Amniotic stem cell (primary cell): ENCODE measurements at regions not wholly inside any gene's neighbourhood (a gene's known extent, or its start where the extent isn't known, plus 50 kb on each side); places are given as distances from the start of the nearest gene placed in this dataset.

Experiments used
- DNase-seq: peaks from one replicate; lab custom pipeline; 2025; lab: John Stamatoyannopoulos, UW

GRCh38 chr13:40146611-40147117, 491.2 kb downstream of the COG6 start:
- no peak for DNase-seq

- no peak for DNase-seq
These were observed 492.6 kb downstream of the COG6 start for GRCh38 chr13:40148101-40148500.

DNA sequence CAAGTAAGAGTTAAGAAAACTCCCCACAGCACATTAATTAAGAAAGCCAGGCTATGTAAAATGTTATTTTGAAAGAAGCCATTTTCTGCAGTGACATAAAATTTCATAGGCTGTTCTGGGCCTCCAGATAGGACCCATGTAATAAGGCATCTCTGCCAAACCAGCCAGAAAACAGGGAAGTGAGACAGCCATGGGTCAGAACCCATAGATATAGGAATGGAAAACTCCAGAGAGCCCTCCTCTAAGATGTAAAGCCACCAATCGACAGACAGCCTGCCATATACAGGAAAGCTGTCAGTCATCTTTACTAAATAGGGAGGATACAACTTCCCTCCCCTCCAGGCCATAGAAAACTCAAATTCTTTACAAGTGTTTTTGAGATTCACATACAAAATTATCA, 493.3 kb downstream of the COG6 start:
- no peak for DNase-seq

GRCh38 chr13:40149611-40150274, 494.3 kb downstream of the COG6 start:
- DNase-seq: no peak

- no peak for DNase-seq
These were observed 496.2 kb downstream of the COG6 start for GRCh38 chr13:40151673-40152072.

- no peak for DNase-seq
These were observed 496.7 kb downstream of the COG6 start for GRCh38 chr13:40152145-40152544.

DNA sequence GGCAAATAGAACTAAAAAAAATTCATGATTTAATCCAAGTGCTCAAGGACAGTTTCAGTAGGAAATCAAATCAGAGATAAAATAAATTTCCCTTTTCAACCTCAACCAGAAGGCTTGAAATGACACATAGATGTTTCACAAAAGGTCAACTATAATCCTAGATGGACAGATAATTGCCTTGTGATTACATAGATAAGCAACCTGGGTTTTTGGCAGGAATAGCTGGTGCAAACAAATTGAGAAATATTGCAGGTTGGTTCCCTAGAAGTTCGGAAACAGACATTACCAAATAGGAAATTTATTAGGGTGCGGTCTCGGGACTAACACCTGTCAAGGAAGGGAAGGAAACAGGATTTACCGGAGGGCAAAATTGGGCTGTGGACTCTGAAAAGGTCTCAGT, 497.5 kb downstream of the COG6 start:
- no peak for DNase-seq

DNA sequence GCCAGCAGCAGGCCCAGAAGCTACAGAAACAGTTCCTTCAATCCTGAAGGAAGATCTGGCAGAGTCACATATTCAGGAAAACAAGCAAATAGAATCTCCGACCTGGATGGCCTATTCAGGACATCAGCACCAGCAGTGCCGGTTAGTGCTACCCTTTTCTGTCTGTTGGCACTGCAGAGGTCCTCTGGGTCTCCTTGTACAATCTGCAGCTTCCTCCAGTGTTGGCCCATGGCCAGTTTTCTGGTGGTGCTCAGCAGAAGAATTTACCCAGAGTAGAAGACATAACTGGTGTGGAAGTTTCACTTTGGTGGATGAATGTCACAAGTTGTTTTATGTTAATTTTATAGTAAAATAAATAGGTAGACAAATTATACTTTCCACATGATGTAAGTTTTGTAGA, 498.1 kb downstream of the COG6 start:
- no peak for DNase-seq

DNA sequence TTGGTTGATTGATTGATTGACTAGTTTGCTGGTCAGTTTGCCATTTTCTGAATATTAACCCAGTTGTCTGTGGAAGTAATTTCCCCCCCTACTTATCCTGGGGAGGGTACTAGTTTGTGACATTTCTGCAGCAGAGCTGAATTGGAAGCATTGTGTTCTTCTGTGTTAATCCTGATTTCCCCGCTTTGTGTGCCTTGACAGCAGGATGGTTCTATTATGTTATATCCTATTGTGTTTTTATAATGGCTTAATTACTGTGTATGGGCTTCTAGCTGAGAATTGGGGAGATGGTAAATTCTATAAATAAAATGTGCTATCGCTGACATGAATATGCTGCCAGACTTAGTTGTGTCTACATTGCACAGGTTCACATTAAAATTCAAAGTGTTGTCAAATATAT, 499.7 kb downstream of the COG6 start:
- DNase-seq: no peak

DNA sequence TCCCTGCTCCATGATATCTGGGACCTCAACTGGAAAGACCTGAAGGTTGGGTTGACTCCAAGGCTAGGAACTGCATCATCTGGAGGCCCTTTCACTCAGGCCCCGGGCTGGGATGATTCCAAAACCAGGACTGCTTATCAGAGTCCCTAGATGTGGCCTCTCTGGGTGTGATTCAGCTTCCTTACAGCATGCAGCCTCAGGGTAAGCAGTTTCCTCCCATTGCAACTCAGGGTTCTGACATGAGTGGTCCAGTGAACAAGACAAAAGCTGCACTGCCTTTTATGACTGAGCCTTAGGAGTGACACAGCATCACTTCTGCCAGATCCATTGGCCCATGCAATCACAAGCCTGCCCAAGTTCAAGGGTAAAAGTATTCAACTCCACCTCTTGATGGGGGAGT, 502.8 kb downstream of the COG6 start:
- DNase-seq: no peak

GRCh38 chr13:40158757-40159156, 503.3 kb downstream of the COG6 start:
- DNase-seq: no peak

DNA sequence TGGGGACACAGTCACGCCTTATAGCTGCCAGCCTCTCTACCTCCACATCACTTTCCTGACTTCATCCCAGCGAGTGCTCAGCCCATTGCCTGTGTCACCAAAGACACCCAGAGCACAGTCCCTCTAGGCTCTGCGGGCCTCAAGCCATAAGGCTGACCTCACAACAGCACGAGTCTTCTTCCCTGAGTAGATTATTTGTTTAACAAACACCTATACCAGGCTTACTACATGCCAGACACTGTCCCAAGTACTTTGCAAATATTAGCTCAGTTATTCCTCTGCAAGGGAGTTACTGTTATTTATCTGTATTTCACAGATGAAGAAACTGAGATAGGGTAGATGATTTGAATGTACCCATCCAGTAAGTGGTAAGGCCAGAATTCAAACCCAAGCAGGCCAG, 504.3 kb downstream of the COG6 start:
- DNase-seq: no peak

- no peak for DNase-seq
These were observed 505.3 kb downstream of the COG6 start for GRCh38 chr13:40160618-40161350.

- no peak for DNase-seq
These were observed 505.1 kb downstream of the FOXO1 start for GRCh38 chr13:40161351-40161810.

- DNase-seq: no peak
These were observed 504.5 kb downstream of the FOXO1 start for GRCh38 chr13:40161931-40162330.

- DNase-seq: no peak
These were observed 503.1 kb downstream of the FOXO1 start for GRCh38 chr13:40163066-40164000.

DNA sequence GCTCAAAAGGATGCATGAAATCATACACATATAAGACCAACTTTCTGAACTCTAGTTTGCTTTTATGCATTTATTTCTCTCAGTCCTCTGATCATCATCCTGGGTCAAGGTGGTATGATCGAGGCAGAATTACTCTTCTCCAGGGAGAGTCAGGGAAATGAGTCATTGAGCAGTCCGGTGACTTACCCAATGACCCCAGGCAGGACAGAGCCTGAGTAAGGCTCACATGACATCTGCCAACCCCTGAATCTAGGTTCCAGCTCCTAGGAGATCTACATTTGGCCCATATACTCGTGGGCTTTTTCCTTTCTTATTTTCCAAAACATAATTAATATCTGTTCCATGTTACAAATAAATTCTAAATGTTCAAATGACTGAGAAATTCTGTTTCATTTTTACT, 502.3 kb downstream of the FOXO1 start:
- no peak for DNase-seq

GRCh38 chr13:40165316-40165932, 501.0 kb downstream of the FOXO1 start:
- DNase-seq: no peak

DNA sequence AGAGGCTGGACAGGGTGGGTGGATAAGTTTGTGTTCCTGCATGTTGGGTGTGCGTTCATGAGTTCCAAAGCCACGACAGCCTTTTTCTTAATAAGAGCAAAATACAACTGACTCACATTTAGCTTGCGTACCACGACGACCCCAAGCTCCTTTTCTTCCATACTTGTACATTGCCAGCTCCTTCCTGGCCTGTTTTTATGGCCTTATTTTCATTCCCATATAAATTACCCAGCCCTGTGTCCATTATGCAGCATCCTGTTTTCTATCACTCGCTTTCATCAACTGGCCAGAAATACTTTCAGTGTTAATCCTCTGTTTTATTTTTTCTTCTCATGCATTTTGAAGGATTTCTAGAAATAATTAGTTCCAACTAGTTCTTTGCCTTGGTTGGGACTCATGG, 499.1 kb downstream of the FOXO1 start:
- DNase-seq: no peak

DNA sequence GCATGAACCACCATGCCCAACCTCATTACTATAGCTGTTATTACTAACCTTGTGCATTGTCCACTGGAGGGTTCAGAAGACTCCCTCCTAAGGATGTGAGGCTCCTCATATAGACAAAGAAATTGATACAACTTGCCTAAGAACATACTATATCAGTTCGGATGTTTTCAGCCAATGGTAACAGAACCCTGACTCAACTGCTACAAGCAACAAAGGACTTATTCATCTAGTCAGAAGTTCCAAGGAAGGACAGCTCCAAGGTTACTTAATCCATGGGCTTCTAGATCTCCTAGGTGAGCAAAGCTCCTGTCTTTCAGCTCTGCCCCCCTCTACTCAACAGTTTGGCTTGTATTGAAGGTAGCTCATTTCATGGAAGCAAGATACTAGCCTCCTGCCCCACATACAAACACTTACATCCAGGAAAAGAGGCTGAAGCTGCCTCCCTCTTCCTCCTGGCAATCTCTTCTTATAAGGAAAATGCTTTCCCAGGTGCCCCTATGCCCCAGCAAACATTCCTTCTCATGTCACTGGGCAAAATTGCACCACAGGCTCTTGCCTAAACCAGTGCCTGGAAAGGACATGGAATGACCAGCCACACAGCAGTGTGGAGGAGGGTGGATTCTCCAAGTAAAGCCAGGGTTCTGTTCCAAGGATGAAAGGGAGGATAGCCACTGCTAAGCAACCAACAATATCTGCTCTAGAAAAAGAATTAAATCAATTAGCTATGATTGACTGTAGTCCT, 497.8 kb downstream of the FOXO1 start:
- DNase-seq: no peak

DNA sequence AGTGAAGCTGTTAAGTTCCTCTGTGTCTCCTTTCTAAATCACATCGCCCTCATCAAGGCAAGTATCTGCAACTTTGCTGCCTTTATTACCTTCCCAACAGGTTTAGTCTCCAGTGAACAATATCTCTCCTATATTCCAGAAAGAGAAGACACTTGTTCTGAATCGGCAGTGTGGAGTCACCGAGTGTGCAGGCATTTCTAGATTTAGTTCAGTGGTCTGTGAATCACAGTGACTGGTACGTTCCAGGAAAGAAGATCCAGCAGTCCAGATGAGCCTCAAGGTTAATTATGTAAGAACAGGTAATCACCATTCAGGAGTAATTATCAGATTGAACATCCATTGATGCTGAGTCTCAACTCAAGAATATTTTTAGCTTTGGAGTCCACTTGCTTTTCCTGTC, 497.0 kb downstream of the FOXO1 start:
- no peak for DNase-seq
